ENCODE measurements at regions not wholly inside any gene's neighbourhood (a gene's known extent, or its start where the extent isn't known, plus 50 kb on each side); places are given as distances from the start of the nearest gene placed in this dataset.

DNA sequence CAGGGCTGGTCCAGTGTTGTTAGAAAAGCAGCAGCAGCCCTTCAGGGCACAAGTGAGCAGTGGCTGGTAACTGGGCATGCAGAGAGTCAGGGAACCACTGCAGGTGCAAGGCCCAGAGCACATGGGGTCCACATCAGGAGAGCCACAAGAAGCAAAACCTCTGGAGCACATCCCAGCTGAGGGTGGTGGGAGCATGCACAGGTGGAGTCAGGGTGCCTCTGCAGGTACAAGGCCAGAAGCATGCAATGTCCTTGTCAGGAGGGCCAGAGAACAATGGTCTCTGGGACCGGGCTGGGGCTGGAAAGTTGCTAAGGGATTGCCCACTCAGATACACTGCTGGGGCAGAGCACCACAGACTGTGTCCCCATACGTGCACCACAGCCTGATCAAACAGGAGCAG, 226.1 kb upstream of the UBE2E2 start:
- no peak for DNase-seq

DNA sequence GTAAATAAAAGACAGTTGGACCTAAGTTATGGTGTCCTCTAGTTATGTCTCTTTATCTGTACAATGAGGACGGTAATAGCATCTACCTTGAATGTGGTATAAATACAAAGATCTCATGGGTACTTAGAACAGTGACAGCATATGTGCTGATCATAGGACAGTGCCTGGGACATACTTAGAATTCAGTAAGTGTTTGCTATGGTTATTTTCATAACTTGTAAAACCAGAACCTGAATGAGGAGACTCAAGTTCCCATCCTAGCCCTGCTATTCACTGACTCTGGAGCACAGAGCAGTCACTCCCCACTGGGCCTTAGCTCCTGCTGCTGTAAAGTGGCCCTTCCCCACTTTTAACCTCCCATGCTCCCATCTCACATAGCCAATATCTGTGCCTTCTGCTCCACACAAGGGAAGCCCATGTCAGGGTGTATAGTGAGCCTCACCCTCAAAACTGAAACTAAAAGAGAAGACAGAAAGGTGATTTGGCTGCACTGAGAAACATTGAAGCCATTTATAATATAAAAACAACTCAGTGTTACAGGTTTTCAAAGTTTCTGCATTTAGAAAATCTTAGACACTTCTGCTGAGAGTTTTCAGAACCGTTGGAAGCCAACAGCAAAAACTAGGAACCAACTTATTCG, 225.4 kb upstream of the UBE2E2 start:
- no peak for DNase-seq

DNA sequence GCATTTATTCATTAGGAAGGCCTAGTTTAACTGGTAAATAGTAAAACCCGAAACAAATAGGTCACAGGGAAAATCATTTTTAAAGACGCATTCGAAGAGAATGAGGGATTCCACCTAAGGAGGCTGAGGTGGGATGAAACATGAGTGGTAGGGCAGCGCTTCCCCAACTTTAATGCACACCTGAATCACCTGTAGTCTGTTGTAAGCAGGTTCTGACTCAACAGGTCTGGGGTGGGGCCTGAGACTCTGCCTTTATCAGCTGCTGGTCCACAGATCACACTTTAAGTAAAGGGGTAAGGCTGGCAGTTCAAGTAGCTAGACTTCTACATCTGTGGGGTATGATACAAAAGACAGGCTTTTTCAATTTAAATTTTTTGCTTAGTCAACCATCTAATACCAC, 223.5 kb upstream of the UBE2E2 start:
- no peak for DNase-seq

- DNase-seq, result no peak
Observed at GRCh38 chr3:22980346-22980745, 222.8 kb upstream of the UBE2E2 start.

- no peak for DNase-seq
Observed at GRCh38 chr3:22981166-22981565, 222.0 kb upstream of the UBE2E2 start.

DNA sequence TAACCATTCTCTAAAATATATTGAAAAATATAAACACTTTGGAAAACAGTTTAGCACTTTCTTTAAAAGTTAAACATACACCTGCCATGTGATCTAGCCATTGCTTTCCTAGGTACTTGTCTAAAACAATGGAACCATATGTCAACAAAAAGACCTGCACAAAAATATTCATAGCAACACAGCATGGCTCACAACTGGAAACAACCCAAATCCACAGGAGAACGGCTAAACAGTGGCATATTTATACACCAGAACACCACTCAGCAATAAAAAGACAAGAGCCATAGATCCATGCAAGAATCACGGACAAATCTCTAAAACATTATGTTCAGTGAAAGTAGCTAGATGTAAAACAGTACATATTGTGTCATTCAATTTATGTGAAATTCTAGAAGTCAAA, 221.3 kb upstream of the UBE2E2 start:
- DNase-seq, result no peak

DNA sequence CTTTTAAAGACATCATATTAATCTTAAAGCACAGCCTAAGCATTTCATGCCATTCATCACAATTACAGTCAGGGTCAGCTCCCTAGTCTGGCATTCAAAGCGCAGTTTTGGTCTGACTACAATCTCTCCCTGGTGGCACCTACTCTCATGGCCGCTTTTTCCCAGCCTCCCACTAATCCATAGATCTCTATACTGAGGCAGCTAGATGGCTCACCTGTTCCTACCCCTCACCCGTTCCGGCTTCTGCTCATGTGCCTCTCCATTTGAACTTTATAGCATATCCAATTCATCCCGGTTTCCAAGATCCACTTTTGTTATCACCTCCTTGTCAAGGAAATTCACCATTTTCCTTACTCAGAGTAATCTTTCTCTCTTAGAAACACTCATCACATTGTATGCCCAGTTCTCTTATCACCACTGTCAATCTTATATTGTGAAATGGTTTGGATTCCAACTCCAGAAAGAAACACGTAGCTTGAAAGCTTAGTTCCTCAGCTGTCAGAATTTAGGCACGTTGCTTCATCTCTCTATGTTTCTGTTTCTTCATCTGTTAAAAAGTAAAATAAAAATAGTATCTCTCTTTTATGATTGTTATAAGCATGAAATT, 220.0 kb upstream of the UBE2E2 start:
- no peak for DNase-seq

- no peak for DNase-seq
Observed at GRCh38 chr3:22986958-22987357, 216.2 kb upstream of the UBE2E2 start.

DNA sequence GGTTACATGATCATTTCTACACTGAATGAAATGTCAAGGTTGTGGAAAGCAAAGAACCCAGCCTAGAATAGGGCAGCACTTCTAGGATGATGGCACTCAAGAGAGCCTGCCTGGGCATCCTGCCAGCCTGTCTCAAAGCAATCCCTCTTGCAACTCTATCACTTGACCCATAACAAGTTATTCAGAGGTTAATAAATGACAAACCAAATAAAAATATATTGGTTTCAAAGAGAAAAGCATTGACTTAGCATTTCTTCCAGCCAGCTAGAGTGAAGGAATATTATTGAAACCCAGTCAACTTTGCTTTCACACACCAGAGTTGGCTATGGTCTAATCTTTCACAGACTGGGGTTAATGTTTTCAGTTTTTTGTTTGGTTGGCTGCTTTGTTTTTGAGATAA, 214.6 kb upstream of the UBE2E2 start:
- DNase-seq, result peak; percentile 88

DNA sequence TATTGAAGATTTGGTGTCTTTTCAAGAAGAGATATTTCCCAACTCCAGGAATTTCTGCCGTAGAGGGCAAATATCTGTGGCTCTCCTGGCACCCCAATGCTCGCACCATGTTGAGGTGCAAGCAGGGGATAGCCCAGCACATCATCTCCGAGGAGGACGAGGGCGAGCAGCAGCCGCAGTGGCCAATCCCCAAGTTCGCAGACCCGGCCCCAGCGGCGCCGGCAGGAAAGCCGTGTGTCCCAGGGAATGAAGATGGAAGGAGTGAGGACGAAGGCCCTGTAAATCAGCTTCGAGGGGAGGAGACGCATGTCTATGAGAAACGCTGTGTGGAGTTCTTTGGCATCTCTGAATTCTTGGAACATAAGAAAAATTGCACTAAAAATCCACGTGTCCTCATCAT, 213.4 kb upstream of the UBE2E2 start:
- DNase-seq, result no peak

GRCh38 chr3:22990291-22991200, 212.6 kb upstream of the UBE2E2 start:
- DNase-seq, result no peak

DNA sequence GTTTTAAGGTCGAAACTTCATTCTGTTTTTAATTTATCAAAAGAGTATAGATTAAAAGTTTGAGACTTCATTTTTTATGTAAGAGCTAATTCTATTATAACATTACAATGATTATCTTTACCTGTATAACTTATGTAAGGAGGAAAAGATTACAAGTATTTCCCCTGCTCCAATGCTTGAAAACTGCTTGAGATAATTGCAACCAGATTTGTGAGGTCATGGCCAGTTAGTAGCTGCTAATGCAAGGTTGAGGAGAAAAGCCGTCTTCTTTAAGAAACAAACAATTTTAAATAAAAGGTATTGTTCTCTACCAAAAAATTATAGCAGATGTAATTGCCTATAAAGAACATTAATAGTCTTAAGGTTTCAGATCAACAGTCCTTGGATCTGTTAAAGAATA, 208.3 kb upstream of the UBE2E2 start:
- no peak for DNase-seq

DNA sequence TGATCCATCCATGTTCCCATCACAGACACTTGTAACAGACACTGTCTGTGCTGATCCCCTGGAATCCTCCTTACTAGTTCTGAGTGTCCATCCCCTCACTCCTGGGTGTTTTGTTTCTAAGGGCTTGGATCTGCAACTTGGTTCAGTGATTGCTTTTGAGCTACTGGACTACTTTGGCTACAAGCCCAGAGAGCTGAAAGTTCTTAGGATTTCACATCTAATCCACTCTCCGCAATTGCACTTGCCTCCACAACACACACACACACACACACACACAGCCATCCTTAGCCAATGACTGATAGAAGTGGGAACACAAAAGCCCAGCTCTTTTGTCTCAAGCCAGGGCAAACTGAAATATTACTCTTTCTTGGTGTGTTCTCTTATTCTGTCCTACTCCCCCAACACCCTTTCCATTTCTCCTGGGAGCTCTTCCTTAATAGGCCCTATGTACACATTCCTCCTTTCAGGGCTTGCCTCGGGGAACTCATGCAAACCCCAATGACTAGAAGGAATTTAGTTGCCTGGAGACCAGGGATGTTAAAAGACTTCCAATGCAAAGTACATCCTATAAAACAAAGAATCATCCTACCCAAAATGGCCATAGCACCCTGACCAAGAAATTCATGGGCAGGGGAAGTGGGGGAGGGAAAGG, 206.1 kb upstream of the UBE2E2 start:
- no peak for DNase-seq

GRCh38 chr3:23000371-23000770, 202.8 kb upstream of the UBE2E2 start:
- no peak for DNase-seq

- DNase-seq, result no peak
Observed at GRCh38 chr3:23002151-23002550, 201.0 kb upstream of the UBE2E2 start.

- no peak for DNase-seq
Observed at GRCh38 chr3:23002836-23003732, 200.0 kb upstream of the UBE2E2 start.

- DNase-seq, result no peak
Observed at GRCh38 chr3:23003733-23004046, 199.4 kb upstream of the UBE2E2 start.

DNA sequence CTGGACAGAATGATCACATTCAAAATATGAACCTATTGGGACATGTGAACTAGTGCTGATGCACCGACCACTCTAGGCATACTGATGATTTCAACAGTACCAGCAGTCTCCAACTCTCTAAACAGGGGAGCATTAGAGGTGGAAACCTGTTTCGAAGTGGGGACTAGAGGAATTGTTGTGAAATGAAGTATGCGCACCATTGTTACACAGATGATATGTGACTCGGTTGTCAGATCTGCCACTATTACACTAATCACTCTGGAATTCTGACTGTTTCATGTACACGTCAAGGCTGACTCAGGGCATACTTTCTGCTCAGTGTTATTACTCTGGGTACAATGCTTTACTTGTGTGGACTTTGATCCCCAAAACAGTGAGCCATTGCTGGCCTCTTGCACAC, 198.2 kb upstream of the UBE2E2 start:
- DNase-seq, result peak; percentile 61

DNA sequence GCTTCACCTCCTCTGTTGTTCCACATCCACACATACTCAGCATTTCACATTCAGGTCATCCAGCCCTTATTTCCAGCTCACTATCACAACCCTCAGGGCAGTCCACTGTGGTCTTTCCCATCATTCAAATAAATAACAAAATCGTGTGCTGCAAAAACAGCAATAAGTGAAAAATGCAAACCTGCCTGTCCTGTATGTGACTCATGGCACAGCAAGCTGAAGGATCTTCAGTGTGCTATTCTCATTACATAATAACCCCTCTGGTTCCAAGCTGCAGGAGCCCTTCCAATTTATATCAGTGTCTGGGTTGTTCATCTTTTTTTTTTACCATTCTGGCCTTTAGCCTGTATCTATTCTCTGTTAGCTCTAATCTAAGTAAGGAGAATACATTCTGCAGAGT, 185.3 kb upstream of the UBE2E2 start:
- no peak for DNase-seq

DNA sequence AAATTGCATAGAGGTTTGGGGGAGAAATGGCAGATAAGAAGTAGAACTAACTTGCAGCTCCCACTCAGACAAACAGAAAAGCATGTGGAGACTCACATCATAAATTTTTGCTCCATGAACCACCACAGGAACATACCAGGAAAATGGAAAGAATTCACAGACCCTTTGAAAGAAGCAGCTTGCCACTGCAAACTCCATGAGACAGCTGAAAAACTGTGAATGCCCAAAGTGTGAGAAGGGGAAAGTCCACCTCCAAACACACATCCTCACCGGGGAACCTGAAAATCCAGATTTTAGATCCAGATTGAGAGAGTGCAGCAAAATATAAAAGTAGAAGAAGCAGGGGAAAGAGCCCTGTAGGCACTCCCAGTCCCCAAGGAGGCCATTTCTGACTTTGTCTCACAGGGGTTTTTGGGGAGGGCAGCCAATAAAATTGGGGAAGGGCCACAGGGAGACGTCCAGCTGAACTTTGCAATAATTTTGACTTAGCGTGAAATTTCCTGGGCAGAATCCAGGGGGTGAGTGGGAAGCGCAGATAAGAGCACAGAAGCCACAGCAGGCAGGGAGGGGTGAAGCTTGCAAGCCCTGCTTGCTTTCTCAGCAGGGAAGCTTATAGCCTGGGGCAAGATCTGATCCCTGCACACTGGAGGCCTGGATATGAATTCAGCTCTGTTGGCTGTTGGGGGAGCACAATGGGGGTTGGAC, 183.4 kb upstream of the UBE2E2 start:
- DNase-seq, result no peak

DNA sequence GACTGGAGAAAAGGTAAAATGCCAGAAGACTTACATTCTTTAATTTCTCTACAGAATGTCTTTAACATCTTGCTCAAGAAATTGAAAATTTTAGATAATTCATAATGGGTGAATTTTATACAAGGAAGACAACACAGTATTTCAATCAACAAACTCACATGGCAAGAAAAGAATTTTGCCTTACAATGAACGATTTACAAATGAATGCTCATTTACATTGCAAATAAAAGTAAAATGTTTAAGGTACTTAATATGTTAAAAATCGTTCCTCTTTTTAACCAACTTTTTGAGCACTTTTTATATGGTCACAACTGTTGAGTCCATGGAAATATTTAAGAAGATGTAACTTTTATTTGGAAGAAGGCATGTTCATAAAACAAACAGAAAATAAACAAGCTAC, 174.8 kb upstream of the UBE2E2 start:
- DNase-seq, result no peak

DNA sequence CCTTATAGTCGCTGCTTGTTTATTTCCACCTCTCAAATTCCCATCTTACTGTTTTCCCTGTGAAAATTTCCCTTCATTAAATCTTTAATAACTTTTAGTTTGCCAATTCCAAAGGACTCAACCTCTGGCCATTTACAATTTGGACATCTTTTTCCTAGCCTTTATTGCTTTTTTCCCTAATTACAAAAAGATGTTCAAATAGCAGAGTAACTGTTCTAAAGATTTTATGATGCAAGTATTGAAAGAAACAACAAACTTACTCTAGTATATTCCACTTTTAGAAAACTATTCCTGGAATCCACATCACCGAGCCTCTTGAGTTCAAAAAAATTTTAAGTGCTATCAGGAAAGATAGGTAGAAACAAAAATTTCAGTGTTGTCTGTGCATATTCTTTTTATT, 174.1 kb upstream of the UBE2E2 start:
- DNase-seq, result no peak

Measured in kidney glomerular epithelial cell (primary cell).